Body of pancreas (tissue), 4 donors: ENCODE measurements at regions not wholly inside any gene's neighbourhood (a gene's known extent, or its start where the extent isn't known, plus 50 kb on each side); places are given as distances from the start of the nearest gene placed in this dataset.

ENCODE experiments used
- ATAC-seq: fragments of 150-250 bp; one replicate; pipeline ENCODE4 v1.9.1; 2016
- DNase-seq, 4 donors: peaks; one replicate each; pipeline ENCODE4 v3.0.0-alpha.2; 2019
- H3K27ac ChIP-seq, 4 donors: fragments of 200-600 bp; sonication (generic); 1 replicate in 3 of 4; 2 replicates in 1 of 4; pipeline versions ENCODE4 v1.5.1 to v1.6.1; 2016 to 2019; ENCODE audit warnings: mild to moderate bottlenecking in 1 of 4, mixed read lengths in 1 of 4, moderate library complexity in 1 of 4
- H3K27me3 ChIP-seq, 2 donors: fragments of 200-600 bp; sonication (generic); one replicate each; pipeline ENCODE4 v1.6.0; 2016; ENCODE audit warnings: mild to moderate bottlenecking in 1 of 2
- H3K36me3 ChIP-seq, 2 donors: fragments of 200-600 bp; sonication (generic); replicated peaks in 1 of 2; 2 replicates each; pipeline ENCODE4 v1.5.1; 2016; ENCODE audit warnings: low read depth in 2 of 2; ENCODE audit not compliant: insufficient read depth in 1 of 2
- H3K4me1 ChIP-seq: fragments of 200-600 bp; sonication (generic); one replicate; pipeline ENCODE4 v1.6.0; 2016
- H3K4me3 ChIP-seq, 2 donors: fragments of 200-600 bp; sonication (generic); 1 replicate in 1 of 2; 2 replicates in 1 of 2; pipeline ENCODE4 v1.5.1; 2016 to 2019
- H3K9me3 ChIP-seq, 3 donors: fragments of 200-600 bp; sonication (generic); 1 replicate in 2 of 3; 2 replicates in 1 of 3; pipeline ENCODE4 v1.5.1; 2016
- CTCF ChIP-seq, 7 experiments: fragments of 450-650 bp in 4 of 7; fragments of 200-600 bp in 3 of 7; sonication (generic) in 3 of 7; IDR thresholded peaks; one replicate each; pipeline ENCODE4 v1.5.1; 2016 to 2019; ENCODE audit warnings: antibody characterized with exemption in 7 of 7
- POLR2A ChIP-seq, 3 donors: fragments of 450-650 bp; IDR thresholded peaks; one replicate each; pipeline ENCODE4 v1.6.1; 2016; ENCODE audit warnings: antibody characterized with exemption in 3 of 3, mild to moderate bottlenecking in 2 of 3
- WGBS, 2 donors: methylation state at CpG; one replicate each; pipeline ENCODE4 v1.1.5; 2017; 5-methylcytosine and 5-hydroxymethylcytosine counted together
- intact Hi-C: fragments of 100-400 bp; cut with DNase I; formaldehyde crosslinking; loops from one replicate; pipeline ENCODE4 v1.15.1; 2023

GRCh38 chr3:20405744-20406143 is 219.7 kb upstream of the SGO1 start:
- Histone ChIP-seq H3K36me3 (no peaks in the 10 kb centered on the region), H3K4me3 (no peak overlapping the region), H3K27me3 (no peaks in the 10 kb centered on the region), H3K27ac (no peak overlapping the region), H3K4me1 (no peaks in the 10 kb centered on the region), H3K9me3 (no peaks in the 10 kb centered on the region)
- DNase-seq: peak in 1 of 4 donors; percentile 7
- intact Hi-C loops: no loop called here
- no peak for ATAC-seq
- WGBS, 2 donors: 69 to 74% methylated on average over 4 of the region's 4 CpGs
- no peak for TF ChIP-seq CTCF (IDR thresholded peaks at IDR 0.05)
- no peak for TF ChIP-seq POLR2A (IDR thresholded peaks at IDR 0.05)

- WGBS, 2 donors: 48 to 57% methylated on average over 3 of the region's 3 CpGs
- Histone ChIP-seq H3K27ac (no peak overlapping the region), H3K36me3 (no peaks in the 10 kb centered on the region), H3K4me3 (no peak overlapping the region), H3K4me1 (no peaks in the 10 kb centered on the region), H3K9me3 (no peaks in the 10 kb centered on the region), H3K27me3 (no peaks in the 10 kb centered on the region)
- TF ChIP-seq POLR2A (IDR thresholded peaks at IDR 0.05): no peak
- TF ChIP-seq CTCF (IDR thresholded peaks at IDR 0.05): no peak
- DNase-seq: no peak
- ATAC-seq: no peak
- intact Hi-C loops: no loop called here
Measured at GRCh38 chr3:20405231-20405630, 219.2 kb upstream of the SGO1 start.

GRCh38 chr3:20404741-20405100 is 218.7 kb upstream of the SGO1 start:
- TF ChIP-seq CTCF (IDR thresholded peaks at IDR 0.05) (no peak), POLR2A (IDR thresholded peaks at IDR 0.05) (no peak)
- Histone ChIP-seq H3K4me1 (no peaks in the 10 kb centered on the region), H3K36me3 (no peaks in the 10 kb centered on the region), H3K27me3 (no peaks in the 10 kb centered on the region), H3K4me3 (no peak overlapping the region), H3K9me3 (no peaks in the 10 kb centered on the region), H3K27ac (no peak overlapping the region)
- ATAC-seq: no peak
- intact Hi-C loops: no loop called here
- DNase-seq: no peak

- H3K4me3 ChIP-seq: no peak overlapping the region
- no peak for TF ChIP-seq CTCF (IDR thresholded peaks at IDR 0.05)
- no peak for TF ChIP-seq POLR2A (IDR thresholded peaks at IDR 0.05)
- 82 to 93% methylated on average over 3 of the region's 3 CpGs for WGBS, 2 donors
- DNase-seq: no peak
- H3K4me1 ChIP-seq: no peaks in the 10 kb centered on the region
- H3K27me3 ChIP-seq: no peaks in the 10 kb centered on the region
- no peaks in the 10 kb centered on the region for H3K9me3 ChIP-seq
- ATAC-seq: no peak
- no peaks in the 10 kb centered on the region for H3K36me3 ChIP-seq
- intact Hi-C loops: no loop called here
- H3K27ac ChIP-seq: no peak overlapping the region
Measured at GRCh38 chr3:20403986-20404740, 218.2 kb upstream of the SGO1 start.

- DNase-seq (no peak), ATAC-seq (no peak)
- 93 to 94% methylated on average over 4 of the region's 4 CpGs for WGBS, 2 donors
- Histone ChIP-seq H3K27ac (no peak overlapping the region), H3K9me3 (no peaks in the 10 kb centered on the region), H3K4me3 (no peak overlapping the region), H3K27me3 (no peaks in the 10 kb centered on the region), H3K4me1 (no peaks in the 10 kb centered on the region), H3K36me3 (no peaks in the 10 kb centered on the region)
- intact Hi-C loops: no loop called here
- TF ChIP-seq POLR2A (IDR thresholded peaks at IDR 0.05): no peak
- no peak for TF ChIP-seq CTCF (IDR thresholded peaks at IDR 0.05)
Measured at GRCh38 chr3:20401253-20401652, 215.2 kb upstream of the SGO1 start.
